Natural killer cell (primary cell): ENCODE measurements at regions not wholly inside any gene's neighbourhood (a gene's known extent, or its start where the extent isn't known, plus 50 kb on each side); places are given as distances from the start of the nearest gene placed in this dataset.

Source experiments
- ATAC-seq, 3 donors: fragments of 150-1000 bp in 2 of 3; fragments of 200-7000 bp in 1 of 3; cut with Tn5 transposase; 1 replicate in 1 of 3; 2 replicates in 2 of 3; pipeline ENCODE4 v1.10.0; 2021; ENCODE audit warnings: mild to moderate bottlenecking in 2 of 3, moderate library complexity in 2 of 3
- DNase-seq, 2 donors: peaks; one replicate each; pipeline versions ENCODE4 v3.0.0 to v3.0.0-alpha.2; 2013 to 2021; ENCODE audit warnings: mixed read lengths in 1 of 2
- H3K27ac ChIP-seq: one replicate; pipeline ENCODE4 v1.5.1; 2013; ENCODE audit warnings: mild to moderate bottlenecking, low read length
- H3K27me3 ChIP-seq: one replicate; pipeline ENCODE4 v1.6.1; 2013; ENCODE audit warnings: low read length; ENCODE audit not compliant: control insufficient read depth, insufficient read depth
- H3K36me3 ChIP-seq: one replicate; pipeline ENCODE4 v1.6.1; 2013; ENCODE audit warnings: low read length; ENCODE audit not compliant: control insufficient read depth, insufficient read depth
- H3K4me1 ChIP-seq: one replicate; pipeline ENCODE4 v1.6.1; 2013; ENCODE audit warnings: low read length; ENCODE audit not compliant: control insufficient read depth, insufficient read depth
- H3K4me3 ChIP-seq: one replicate; pipeline ENCODE4 v1.5.1; 2013; ENCODE audit warnings: low read length
- H3K9me3 ChIP-seq: one replicate; pipeline ENCODE4 v1.6.1; 2013; ENCODE audit warnings: low read length; ENCODE audit not compliant: control insufficient read depth, insufficient read depth
- H3K27ac Mint-ChIP-seq, 2 donors: one replicate each; pipeline ENCODE4 v1.8.0; 2022; ENCODE audit warnings: mild to moderate bottlenecking in 2 of 2, mixed read lengths in 2 of 2, moderate library complexity in 1 of 2
- H3K27me3 Mint-ChIP-seq, 2 donors: one replicate each; pipeline ENCODE4 v1.8.0; 2022; ENCODE audit warnings: low read depth in 2 of 2, mixed read lengths in 2 of 2
- H3K36me3 Mint-ChIP-seq: one replicate; pipeline ENCODE4 v1.8.0; 2022; ENCODE audit warnings: mixed read lengths
- H3K4me1 Mint-ChIP-seq, 2 donors: one replicate each; pipeline ENCODE4 v1.8.0; 2022; ENCODE audit warnings: mixed read lengths in 2 of 2
- H3K4me3 Mint-ChIP-seq: one replicate; pipeline ENCODE4 v1.8.0; 2022; ENCODE audit warnings: mild to moderate bottlenecking, moderate library complexity, mixed read lengths
- H3K9me3 Mint-ChIP-seq, 2 donors: one replicate each; pipeline ENCODE4 v1.8.0; 2022; ENCODE audit warnings: mixed read lengths in 2 of 2
- CTCF ChIP-seq: fragments of 200-600 bp; IDR thresholded peaks from one replicate; pipeline ENCODE4 v1.8.0; 2022; ENCODE audit warnings: antibody characterized with exemption
- WGBS: methylation state at CpG from one replicate; pipeline ENCODE4 v1.1.7; 2013; ENCODE audit warnings: missing lambda C conversion rate; ENCODE audit not compliant: insufficient coverage; 5-methylcytosine and 5-hydroxymethylcytosine counted together
- intact Hi-C: fragments of 100-400 bp; cut with micrococcal nuclease; formaldehyde crosslinking; loops from one replicate; pipeline ENCODE4 v1.14.2; 2022

- intact Hi-C loops, result no loop called here
- Histone ChIP-seq H3K36me3 (no peaks in the 10 kb centered on the region), H3K4me3 (no peak overlapping the region), H3K4me1 (no peaks in the 10 kb centered on the region), H3K27me3 (no peaks in the 10 kb centered on the region), H3K9me3 (no peaks in the 10 kb centered on the region), H3K27ac (no peak overlapping the region)
- Mint-ChIP-seq H3K4me1 (peaks cover 5% of the 10 kb centered on the region in 2 donors), H3K27me3 (peaks cover 0 to 2% of the 10 kb centered on the region in 2 donors), H3K27ac (no peak overlapping the region), H3K9me3 (peaks cover 0 to 2% of the 10 kb centered on the region in 2 donors), H3K4me3 (no peak overlapping the region), H3K36me3 (no peaks in the 10 kb centered on the region)
- WGBS, result 67% methylated on average over 1 of the region's 1 CpG
- DNase-seq (no peak), ATAC-seq (no peak)
- no peak for TF ChIP-seq CTCF
Measured at GRCh38 chr13:80727321-80727975, 386.5 kb upstream of the SPRY2 start.

GRCh38 chr13:80726868-80727267, 385.9 kb upstream of the SPRY2 start:
- no peak for TF ChIP-seq CTCF
- intact Hi-C loops, result no loop called here
- Mint-ChIP-seq H3K4me1 (peaks cover 5% of the 10 kb centered on the region in 2 donors), H3K9me3 (peaks cover 0 to 2% of the 10 kb centered on the region in 2 donors), H3K36me3 (no peaks in the 10 kb centered on the region), H3K4me3 (no peak overlapping the region), H3K27ac (no peak overlapping the region), H3K27me3 (peaks cover 0 to 2% of the 10 kb centered on the region in 2 donors)
- H3K27me3 ChIP-seq, result no peaks in the 10 kb centered on the region
- H3K36me3 ChIP-seq, result no peaks in the 10 kb centered on the region
- H3K9me3 ChIP-seq, result no peaks in the 10 kb centered on the region
- ATAC-seq (no peak), DNase-seq (no peak)
- no peak overlapping the region for H3K27ac ChIP-seq
- H3K4me1 ChIP-seq, result no peaks in the 10 kb centered on the region
- no peak overlapping the region for H3K4me3 ChIP-seq

GRCh38 chr13:80721689-80722088, 380.8 kb upstream of the SPRY2 start:
- H3K27me3 ChIP-seq, result no peaks in the 10 kb centered on the region
- H3K4me3 Mint-ChIP-seq, result no peak overlapping the region
- intact Hi-C loops, result no loop called here
- no peaks in the 10 kb centered on the region for H3K36me3 Mint-ChIP-seq
- no peaks in the 10 kb centered on the region for H3K9me3 Mint-ChIP-seq
- ATAC-seq, result no peak
- H3K27ac Mint-ChIP-seq, result no peak overlapping the region
- no peaks in the 10 kb centered on the region for H3K9me3 ChIP-seq
- no peak for DNase-seq
- no peak for TF ChIP-seq CTCF
- H3K4me1 Mint-ChIP-seq, result peaks cover 8% of the 10 kb centered on the region in 2 donors
- H3K36me3 ChIP-seq, result no peaks in the 10 kb centered on the region
- H3K27me3 Mint-ChIP-seq, result no peaks in the 10 kb centered on the region
- H3K4me1 ChIP-seq, result no peaks in the 10 kb centered on the region
- H3K27ac ChIP-seq, result no peak overlapping the region
- no CpG with 5 or more reads among the region's 1 CpG for WGBS
- H3K4me3 ChIP-seq, result no peak overlapping the region

- H3K4me3 Mint-ChIP-seq, result no peak overlapping the region
- H3K36me3 Mint-ChIP-seq, result no peaks in the 10 kb centered on the region
- no peak for ATAC-seq
- no peaks in the 10 kb centered on the region for H3K27me3 Mint-ChIP-seq
- no peaks in the 10 kb centered on the region for H3K4me1 ChIP-seq
- no peaks in the 10 kb centered on the region for H3K27me3 ChIP-seq
- no peaks in the 10 kb centered on the region for H3K36me3 ChIP-seq
- intact Hi-C loops, result no loop called here
- no peak for TF ChIP-seq CTCF
- H3K27ac ChIP-seq, result no peak overlapping the region
- H3K4me1 Mint-ChIP-seq, result peaks cover 10% of the 10 kb centered on the region in 2 donors
- no peaks in the 10 kb centered on the region for H3K9me3 ChIP-seq
- DNase-seq, result no peak
- no peak overlapping the region for H3K27ac Mint-ChIP-seq
- H3K4me3 ChIP-seq, result no peak overlapping the region
- WGBS, result no CpG with 5 or more reads among the region's 1 CpG
- H3K9me3 Mint-ChIP-seq, result no peaks in the 10 kb centered on the region
Measured at GRCh38 chr13:80718970-80719369, 378.0 kb upstream of the SPRY2 start.
